ENCODE measurements at regions not wholly inside any gene's neighbourhood (a gene's known extent, or its start where the extent isn't known, plus 50 kb on each side); places are given as distances from the start of the nearest gene placed in this dataset.
"Not testable (repeated sequence)": the region's sequence is repeated elsewhere in the genome, so short reads cannot be mapped to it uniquely, and the experiment has no call there.

DNA sequence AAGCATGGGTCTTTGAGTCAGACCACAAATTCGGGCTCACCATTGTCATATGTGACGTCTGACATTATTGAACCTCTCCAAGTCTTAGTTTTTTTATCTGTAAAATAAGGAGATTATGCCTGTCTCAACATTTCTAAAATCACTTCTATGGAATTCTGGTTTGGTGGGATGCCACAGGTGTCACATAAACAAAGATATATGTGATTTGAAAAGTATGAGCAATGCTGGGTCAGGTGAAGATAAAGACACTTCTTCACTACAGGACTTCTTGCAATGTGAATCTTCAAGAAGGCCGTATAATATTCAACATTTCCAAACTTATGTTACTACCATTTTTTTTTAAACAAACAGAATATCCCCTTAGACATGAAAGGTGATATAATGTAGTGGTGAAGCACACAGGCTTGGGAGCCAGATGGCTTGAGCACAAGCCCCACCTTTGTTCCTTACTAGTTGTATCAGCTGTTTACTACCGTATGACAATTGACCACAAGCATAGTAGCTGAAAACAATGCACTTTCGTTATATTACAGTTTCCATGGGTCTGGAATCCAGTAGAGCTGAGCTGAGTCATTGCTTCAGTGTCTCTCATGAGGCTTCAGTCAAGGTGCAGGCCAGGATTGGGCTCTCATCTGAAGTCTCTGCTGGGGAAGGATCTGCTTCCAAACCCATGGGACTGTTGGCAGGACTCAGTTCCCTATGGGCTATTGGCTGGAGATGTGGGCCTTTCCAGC is 87.7 kb downstream of the UTP18 start:
- no peak for DNase-seq

DNA sequence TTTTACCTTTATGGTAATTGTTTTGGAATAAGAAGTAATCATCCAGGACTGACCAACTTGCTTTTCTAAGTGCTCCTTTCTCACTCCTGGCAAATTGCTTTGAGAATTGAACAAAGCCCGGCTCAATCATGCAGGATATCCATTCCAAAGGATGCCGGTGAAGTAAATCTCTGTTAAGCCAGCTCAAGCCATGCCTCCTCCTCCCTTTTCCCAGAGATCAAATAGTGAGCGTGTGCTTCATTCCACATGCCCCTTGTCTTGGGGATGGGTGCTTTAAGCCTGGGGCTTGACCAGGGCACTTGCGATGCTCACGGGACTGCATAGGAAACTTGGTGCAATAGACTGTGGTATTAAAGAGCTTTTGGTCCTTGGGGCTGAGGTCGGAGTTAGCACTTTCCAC is 90.7 kb downstream of the UTP18 start:
- no peak for DNase-seq

DNA sequence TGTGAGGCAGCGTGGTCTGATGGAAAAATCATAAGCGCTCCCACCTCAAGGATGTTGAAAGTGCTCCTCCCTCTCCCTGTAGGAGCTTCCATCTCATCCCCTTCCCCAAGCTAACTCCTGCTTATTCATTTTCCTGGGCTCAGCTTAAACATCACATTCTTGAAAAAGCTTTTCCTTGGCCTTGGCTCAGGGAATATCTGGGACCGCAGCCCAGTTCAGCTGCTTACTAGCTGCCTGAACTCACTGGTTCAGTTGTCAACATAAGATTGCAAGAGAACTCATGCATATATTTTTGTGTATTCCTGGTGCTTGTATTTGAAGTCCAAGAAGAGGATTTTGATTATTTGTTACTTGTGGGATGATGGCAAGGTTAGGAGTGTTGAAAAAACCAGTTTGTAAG is 91.5 kb downstream of the UTP18 start:
- no peak for DNase-seq

DNA sequence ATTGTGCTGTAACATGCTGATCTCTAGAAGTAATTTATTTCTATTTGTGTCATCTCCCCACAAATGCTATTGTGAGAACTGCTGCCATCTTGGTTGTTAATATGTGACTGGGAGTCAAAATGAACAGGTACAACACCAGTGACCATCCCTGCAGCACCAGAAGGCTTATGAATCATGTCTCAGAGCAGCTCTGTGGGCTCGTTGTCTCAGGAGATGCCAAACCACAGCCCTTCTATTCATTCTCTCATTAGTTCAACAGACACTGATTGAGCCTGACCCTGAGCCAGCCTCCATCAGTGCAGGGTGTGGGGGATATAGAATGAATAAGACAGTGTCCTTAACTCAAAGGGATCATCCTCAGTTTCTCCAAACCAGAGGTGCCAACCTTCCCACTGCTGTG is 92.5 kb downstream of the UTP18 start:
- DNase-seq = no peak

DNA sequence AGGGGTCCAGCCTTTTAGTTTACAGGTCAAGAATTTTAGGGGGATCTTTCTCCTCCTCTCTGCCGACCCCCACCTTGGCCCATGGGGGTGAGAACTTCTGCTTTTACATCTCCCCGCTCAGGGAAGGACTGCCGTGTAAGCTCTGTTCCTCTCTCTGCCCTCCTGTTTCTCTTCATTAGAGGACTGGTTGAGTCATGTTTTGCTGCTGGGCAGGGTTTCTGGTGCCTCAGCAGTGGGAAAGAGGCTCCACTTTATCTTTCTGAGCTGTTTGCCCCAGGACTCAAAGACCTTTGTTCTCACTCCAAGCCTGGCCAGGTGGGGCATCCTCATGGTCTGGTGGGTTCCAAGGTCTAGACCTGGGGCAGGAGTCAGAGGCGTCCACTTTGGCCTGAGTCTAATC is 93.0 kb downstream of the UTP18 start:
- DNase-seq = no peak

DNA sequence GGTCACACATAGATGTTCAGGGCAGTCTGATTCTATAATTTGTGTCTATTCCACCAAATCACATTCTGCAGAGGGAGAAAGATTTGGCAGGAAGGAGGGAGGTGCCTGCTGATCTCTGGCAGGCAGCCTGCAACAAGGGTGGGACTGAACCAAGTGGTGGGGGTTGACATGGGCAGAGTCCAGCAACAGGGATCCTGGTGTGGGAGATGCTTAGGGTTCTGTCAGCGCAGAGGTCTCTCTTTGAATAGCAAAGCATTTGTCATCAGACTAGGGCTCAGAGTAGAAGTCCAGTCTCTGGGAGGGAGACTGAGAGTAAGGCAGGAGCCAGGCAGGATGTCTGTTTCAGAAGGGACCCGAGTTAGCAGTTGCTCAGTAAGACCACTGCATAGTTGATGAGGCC is 94.6 kb downstream of the UTP18 start:
- no peak for DNase-seq

DNA sequence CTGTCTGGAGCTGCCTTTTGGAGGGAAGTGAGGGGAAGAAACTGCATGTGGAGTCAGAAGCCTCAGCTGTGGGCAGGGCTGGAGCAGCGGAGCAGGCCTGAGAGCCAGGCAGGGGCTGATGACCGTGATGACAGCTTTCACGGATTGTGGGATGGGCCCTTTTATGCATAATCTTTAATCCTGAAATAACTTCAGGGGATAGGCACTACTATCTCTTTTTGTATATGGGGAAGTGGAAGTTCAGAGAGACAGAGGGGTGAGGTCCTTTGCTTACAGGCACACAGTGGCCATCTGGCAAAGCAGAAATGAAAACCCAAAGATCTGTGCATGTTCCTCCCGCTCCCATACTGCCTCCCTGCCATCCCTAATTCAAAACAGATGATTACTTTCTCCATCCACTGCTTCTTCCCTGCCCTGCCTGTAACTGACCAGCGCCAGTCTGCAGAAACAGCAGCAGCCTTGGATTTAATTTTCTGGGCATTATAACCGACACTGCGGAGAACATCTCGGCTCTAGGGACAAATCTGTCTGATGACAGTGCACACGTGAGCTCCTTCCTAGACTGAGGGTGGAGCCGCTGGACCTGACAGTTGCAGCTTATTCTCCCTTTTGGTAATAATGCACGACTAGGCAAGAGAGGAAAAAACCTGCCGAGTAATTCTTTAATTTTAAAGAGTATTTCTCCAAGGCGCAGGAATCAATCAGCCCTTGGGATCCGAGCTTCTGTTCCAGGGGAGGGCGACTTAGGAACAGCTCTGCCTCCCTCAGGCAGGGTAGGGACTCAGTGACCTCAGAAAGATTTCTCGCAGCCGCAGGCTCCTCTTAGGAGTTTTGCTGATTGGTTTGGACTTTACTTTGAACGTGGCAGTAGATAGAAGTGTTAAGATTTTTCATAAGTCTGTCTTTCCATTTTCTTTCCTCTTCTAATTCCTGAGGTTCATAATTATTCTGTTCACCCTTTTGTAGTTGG is 95.4 kb downstream of the UTP18 start:
- DNase-seq = no peak

DNA sequence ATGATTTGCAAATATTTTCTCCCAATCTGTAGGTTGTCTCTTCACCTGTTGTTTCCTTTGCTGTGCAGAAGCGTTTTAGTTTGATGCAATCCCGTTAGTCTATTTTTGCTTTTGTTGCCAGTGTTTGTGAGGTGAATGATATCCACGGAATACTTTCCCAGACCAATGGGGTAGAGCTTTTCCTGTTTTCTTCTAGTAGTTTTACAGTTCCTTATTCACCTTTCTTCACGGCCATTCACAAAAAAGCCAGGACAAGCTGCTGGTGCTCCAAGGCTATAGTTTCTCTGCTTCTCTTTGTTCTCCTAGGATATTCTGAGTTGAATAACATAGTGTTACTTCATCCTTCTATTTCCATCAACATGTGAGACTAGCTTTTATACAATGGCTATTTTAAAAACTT is 98.7 kb downstream of the UTP18 start:
- no peak for DNase-seq

DNA sequence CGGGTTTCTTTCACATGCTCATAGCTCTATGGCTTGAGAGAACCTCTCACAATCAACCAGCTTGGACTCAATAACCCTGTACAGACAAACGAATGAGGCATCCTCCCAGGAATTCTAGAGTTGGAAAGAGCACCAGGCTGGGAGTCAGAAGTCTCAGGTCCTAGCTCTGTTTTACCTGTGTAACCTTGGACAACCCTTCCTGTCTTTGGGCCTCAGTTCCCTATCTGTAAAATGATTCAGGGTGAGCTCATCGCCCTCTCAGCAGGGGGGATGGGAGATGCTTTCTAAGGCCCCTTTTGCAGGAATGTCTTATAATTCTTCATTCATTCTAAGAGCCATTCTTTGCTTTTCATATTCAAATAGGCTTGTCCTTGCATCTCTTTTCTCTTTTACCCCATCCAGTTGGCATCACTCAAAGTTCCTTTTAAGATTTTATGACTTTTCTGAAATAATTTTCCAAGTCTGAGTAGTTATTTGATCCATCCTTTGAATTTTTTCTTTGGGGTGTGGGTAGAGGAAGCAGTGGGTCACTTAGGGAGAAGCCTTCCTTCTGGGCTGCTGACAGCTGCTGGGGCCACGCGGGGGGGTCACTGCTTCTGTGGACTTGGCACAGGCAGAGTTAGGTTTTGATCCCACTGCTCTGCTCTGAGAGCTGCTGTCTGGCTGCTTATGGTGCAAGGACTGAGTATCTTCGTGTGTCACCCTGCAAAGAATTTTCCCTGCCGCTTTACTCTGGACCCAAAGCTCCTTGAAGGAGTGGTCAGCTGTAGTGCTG is 102.7 kb downstream of the UTP18 start:
- DNase-seq = no peak

DNA sequence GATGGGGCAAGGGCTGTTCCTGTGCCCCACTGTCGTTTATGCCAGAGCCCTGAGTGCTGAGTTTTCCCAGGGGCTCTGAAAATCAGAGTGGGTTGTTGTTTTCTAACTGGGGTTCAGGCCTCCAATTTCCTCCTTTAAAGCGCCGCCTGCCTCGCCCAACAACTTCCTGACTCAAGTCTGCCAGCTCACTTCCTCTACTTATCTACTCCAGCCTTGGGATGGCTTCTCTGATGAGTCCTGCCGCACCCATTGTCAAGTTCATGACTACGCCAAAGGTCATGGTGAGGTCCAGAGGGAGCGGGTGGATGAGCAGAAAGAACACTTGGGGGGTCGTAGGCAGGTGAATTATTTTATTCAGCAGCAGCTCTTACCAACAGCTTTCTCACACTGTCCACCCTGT is 104.7 kb downstream of the UTP18 start:
- peak; percentile 6 for DNase-seq

DNA sequence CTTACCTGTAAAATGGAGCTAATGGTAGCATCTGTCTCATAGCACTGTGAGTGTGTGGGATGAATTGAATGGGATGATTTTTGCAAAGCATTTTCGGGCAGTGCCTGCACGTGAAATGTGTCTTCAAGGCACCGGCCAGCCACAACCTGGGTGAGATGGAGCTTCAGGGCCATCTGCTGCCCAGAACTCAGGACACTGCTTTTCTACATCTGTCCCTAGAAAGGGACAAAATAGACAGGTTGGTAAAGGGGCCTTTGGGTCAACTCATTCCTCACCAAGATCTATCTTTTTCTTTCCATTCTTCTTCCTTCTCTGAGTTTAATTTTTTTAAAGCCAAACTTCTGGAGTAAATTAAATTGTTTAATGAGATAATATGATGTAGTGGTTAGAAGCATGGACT is 106.5 kb downstream of the UTP18 start:
- no peak for DNase-seq

DNA sequence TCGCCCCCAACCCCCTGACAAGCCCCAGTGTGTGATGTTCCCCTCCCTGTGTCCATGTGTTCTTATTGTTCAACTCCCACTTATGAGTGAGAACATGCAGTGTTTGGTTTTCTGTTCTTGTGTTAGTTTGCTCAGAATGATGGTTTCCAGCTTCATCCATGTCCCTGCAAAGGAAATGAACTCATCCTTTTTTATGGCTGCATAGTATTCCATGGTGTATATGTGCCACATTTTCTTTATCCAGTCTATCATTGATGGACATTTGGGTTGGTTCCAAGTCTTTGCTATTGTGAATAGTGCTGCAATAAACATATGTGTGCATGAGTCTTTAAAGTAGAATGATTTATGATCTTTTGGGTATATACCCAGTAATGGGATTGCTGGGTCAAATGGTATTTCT is 107.5 kb downstream of the UTP18 start:
- DNase-seq = not testable (repeated sequence)

DNA sequence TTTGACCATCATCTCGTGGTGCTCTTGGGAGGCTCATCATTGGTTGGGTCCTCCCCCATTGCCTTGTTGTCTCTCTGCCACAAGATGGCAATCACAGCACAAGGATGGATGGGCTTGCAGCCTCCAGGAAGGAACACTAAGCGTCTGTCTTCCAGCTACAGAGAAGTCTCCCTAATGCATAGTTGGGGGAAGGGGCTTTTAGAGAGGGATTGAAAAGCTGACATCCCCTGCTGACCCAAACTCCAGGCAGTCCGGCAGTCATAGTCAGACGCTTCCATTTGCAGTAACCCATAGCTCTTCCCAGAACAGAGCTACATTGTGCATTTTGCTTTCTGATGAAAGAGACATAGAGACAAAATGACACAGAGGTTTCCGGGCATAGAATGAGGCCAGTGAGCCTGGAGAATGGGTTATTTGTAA is 111.4 kb downstream of the UTP18 start:
- DNase-seq = peak; percentile 60

DNA sequence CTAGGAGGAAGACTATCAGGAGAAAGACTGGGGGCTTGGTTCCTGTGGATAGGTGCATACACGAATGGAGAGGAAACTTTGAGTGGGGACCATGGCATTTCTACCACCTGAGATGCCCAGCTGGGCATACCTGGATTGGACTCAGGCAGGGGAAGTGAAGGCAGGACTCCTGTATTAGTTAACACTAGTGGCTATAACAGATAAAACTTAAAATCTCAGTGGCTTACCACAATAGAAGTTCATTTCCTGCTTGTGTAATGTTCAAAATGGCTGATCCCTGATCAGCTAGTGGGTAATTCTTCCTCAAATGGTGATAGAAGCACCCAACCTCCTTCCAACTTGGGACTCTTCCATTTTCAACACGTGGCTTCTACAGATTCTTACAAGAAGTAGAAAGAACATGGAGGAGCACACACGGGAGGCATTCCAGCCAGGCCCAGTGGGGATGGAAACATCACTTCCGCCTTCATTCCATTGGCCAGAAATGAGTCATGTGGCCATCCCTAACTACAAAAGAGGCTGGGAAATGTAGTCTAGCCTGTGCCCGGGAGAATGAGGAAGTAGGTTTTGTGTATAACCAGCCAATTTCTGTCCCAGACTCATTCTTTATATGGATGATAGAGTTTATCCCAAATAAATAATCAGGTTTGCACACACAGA is 112.1 kb downstream of the UTP18 start:
- peak; percentile 23 for DNase-seq

DNA sequence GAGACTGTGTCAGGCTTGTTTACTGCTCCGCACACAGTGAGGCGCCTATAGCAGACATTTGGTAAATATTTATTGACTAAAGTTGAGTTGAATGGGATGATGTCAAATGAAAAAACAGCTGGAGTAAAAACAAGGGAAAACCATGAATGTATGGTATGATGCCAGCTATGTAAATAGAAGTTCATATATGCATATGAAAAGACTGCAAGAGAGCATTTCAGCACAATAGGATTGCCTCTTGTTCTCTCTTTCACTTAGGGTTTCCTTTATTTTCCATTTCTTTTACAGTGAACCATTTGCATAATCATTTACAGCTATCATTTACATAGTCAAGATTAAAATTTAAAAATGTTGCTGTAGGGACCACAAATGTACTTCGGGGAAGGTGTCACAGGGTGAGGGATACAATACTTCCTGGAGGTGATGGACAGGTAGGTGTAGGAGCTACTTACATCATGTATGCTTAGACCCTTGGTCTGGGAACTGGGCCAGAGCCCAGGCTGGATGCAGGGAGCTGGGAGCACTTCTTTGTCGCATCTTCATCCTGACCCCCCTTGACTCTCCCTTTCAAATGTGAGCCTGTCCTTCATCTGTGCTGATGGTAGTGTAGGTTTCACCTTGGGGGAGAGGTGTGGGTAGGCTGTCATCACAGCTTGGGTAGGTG is 113.3 kb downstream of the UTP18 start:
- no peak for DNase-seq

DNA sequence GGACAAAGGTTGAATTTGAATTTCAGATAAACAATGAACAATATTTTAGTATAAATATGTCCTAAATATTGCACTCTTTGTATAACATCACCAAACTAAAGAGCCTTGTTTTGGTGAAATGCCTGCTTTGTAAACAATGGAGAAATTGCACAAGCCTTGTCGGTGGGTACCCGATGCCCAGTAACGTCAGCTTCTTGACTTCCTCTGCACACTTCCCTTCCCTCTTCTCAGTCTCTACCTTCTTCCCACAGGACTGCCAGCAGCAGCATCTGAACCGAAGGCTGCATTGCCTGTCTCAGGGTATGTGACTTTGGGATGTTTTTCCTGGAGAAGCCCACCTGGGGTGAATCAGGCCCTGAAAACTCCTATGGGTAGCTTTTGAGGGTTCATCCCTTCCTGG is 113.9 kb downstream of the UTP18 start:
- DNase-seq = no peak

DNA sequence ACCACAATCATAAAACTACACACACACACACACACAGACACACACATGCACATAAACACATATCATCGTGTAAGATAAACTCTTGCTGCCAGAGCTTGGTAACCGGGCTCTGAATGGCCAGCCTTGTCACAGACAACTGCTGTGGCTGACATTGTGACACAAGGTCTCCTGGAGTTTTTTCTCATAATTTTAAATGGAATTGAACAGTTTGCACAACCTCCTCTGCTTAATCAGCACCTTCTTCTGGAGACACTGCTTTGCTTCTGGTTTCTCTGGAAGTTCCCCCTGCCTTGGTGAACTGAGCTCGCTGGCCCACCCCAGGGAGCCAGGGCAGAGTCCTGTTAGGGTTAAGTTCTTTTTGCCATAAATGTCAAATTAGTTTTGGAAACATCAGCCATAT is 115.4 kb downstream of the UTP18 start:
- no peak for DNase-seq

DNA sequence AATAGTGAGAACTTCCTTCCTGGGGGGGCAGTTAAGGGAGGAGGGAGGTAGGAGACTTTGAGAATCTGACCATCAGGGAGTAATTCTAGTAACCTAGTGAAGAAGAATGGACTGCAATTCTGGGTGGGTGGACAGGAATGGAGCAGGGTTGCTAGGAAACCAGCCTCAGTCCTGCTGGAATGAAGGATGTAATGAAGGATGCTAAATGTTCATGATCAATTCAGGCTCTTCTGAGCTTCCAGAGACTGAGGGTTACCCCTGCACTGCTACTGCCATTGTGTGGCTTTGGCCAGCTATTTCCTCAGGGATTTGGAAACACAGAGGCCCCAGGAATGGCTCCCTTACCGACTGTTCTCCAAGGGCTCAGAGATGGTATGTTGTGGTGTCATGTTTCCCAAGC is 116.4 kb downstream of the UTP18 start:
- DNase-seq = no peak

DNA sequence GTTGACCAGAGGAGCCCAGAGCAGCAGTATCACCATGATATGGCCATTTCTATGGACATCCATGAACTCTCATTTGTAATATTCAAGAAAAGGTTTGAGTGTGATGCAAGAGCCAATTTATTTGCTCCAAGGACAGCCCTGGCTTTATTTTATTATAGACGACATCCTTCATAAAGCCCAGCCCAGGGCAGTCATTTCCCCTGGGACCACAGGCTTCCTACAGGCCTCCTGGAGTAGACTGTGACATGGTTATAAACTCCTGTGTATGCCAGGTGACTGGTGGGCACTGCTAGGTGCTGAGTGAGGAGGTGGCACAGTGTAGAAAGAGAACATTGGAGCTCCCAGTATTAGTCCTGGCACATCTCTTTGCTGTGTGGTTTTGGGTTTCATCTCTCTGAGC is 120.9 kb downstream of the UTP18 start:
- DNase-seq = no peak

DNA sequence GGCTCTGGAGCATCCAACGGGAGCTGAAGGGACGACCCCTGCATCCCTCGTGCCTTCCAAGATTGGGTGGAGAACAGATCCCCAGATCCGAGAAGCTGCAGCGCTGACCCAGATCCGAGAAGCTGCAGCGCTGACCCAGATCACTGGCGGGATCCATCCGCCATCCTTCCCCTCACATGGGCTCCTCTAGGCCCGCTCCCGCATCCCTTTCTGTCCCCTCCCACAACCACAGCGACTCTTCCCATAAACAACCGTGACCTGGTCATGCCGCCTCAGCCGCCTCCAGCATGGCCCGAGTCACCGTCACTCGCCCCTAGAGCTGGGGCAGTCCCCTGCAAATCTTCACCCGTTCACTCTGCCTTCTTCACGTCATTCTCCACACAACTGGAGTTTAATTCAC is 124.9 kb downstream of the UTP18 start:
- no peak for DNase-seq

DNA sequence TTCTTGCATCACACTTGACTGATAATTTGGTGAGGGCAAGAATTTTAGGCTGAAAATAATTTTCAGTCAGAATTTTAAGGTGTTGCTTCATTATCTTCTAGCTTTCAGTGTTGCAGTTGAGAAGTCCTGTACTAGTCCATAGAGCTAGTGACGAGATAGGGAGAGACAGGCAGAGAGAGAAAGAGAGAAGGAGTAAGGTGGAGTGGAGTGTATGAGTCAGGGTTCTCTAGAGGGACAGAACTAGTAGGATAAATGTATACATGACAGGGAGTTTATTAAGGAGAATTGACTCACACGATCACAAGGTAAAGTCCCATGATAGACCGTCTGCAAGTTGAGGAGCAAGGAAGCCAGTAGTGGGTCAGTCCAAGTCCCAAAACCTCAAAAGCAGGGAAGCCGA is 127.2 kb downstream of the UTP18 start:
- no peak for DNase-seq

DNA sequence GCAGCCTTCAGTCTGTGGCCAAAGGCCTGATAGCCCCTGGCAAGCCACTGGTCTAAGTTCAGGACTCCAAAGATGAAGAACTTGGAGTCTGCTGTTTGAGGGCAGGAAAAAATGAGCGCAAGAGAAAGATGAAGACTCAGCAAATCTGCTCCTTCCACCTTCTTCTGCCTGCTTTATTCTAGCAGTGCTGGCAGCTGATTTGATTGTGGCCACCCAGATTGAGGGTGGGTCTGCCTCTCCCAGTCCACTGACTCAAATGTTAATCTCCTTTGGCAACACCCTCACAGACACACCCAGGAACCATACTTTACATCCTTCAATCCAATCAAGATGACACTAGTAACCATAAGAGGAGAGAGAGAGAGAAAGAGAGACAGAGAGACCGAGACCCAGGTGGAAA is 127.6 kb downstream of the UTP18 start:
- DNase-seq = no peak
